SK-N-MC (cell line): ENCODE measurements at regions not wholly inside any gene's neighbourhood (a gene's known extent, or its start where the extent isn't known, plus 50 kb on each side); places are given as distances from the start of the nearest gene placed in this dataset.

ENCODE experiments used
- EZH2 ChIP-seq: fragments of 200-600 bp; sonication (generic); IDR thresholded peaks from one replicate; pipeline ENCODE4 v1.6.1; 2017; ENCODE audit warnings: antibody characterized with exemption
- FOXP2 ChIP-seq: optimal IDR thresholded peaks from 2 replicates; pipeline ENCODE3; 2011; ENCODE audit warnings: mild to moderate bottlenecking, moderate library complexity; ENCODE audit not compliant: insufficient read depth; ENCODE audit errors: extremely low read length, control extremely low read depth
- POLR2AphosphoS5 ChIP-seq: IDR thresholded peaks from 2 replicates; pipeline ENCODE4 v1.6.1; 2012; ENCODE audit warnings: mild to moderate bottlenecking, low read depth, low read length, borderline replicate concordance

DNA sequence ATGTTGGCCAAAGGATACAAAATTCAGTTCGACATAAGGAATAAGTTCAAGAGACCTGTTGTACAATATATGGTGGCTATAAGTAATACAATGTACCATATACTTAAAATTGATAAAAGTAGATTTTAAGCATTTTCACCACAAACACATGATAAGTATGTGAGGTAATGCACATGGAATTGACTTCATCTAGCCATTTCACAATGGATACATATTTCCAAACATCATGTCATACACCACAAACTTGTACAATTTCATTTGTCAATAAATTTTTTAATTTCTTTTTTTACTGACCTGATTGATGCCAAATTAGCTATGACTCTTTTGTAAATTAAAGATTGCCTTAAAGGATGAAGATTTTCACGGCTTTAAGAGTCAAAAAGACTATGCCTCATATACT is 103.1 kb upstream of the VCX2 start:
- TF ChIP-seq EZH2 = no peak
- no peak for TF ChIP-seq POLR2AphosphoS5
- TF ChIP-seq FOXP2 = no peak
